KOPT-K1 (cell line): ENCODE measurements at regions not wholly inside any gene's neighbourhood (a gene's known extent, or its start where the extent isn't known, plus 50 kb on each side); places are given as distances from the start of the nearest gene placed in this dataset.

Experiments used
- H3K27ac ChIP-seq: fragments of 200-600 bp; sonication (generic); 2 replicates; pipeline ENCODE4 v1.5.1; 2016; ENCODE audit warnings: antibody characterized with exemption, mild to moderate bottlenecking, low read depth, low read length; ENCODE audit not compliant: poor library complexity, severe bottlenecking
- H3K36me3 ChIP-seq: fragments of 200-600 bp; sonication (generic); 2 replicates; pipeline ENCODE4 v1.5.1; 2017; ENCODE audit warnings: antibody characterized with exemption, mild to moderate bottlenecking, low read length, moderate library complexity; ENCODE audit not compliant: insufficient read depth
- H3K9me3 ChIP-seq: fragments of 200-600 bp; sonication (generic); 2 replicates; pipeline ENCODE4 v1.5.1; 2017; ENCODE audit warnings: antibody characterized with exemption, low read length, mild to moderate bottlenecking; ENCODE audit not compliant: insufficient read depth, poor library complexity, severe bottlenecking

DNA sequence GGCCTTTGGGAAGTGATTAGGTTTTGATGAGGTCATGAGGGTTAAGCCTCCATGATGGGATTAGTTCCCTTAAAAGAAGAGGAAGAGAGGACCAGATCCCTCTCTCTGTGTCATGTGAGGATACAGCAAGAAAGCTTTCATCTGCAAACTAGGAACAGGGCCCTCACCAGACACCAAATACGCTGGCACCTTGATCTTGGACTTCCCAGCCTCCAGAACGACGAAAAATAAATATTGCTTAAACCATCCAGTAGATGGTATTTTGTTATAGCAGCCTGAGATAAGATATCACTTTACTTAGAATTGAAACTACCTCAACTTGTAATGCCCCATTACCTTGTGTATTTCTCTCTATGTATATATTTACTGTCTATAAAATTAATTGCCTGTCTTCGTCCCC, 65.4 kb upstream of the NNAT start:
- Histone ChIP-seq H3K9me3 (peaks cover 55% of the 10 kb centered on the region), H3K36me3 (no peaks in the 10 kb centered on the region), H3K27ac (no peak overlapping the region)

DNA sequence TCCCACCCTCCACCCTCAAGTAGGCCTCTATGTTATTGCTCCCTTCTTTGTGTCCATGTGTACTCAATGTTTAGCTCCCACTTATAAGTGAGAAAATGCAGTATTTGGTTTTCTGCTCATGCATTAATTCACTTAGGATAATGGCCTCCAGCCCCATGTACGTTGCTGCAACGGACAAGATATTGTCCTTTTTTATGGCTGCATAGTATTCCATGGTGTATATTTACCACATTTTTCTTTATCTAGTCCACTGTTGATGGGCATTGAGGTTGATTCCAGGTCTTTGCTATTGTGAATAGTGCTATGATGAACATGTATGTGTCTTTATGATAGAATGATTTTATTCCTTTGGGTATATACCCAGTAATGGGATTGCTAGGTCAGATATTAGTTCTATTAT, 64.1 kb upstream of the NNAT start:
- no peak overlapping the region for H3K27ac ChIP-seq
- peaks cover 55% of the 10 kb centered on the region for H3K9me3 ChIP-seq

DNA sequence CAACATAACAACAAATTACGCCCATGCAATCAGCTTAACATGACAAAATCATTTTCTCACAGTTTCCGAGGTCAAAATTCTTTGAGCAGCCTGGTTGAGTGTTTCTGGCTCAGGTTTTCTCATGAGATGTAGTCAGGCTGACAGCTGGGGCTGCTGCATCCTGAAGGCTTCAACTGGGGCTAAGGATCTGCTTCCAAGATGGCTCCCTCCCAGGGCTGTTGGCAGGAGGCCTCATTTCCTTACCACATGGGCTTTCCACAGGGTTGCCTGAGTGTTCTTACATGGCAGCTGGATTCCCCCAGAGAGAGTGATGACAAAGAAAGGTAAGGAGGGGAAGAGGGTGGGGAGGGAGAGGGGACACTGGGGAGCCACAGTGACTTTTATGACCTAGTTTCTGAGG, 63.1 kb upstream of the NNAT start:
- H3K36me3 ChIP-seq: no peaks in the 10 kb centered on the region
- H3K27ac ChIP-seq: no peak overlapping the region
- H3K9me3 ChIP-seq: peaks cover 55% of the 10 kb centered on the region

More for the DNA sequence above, 64.1 kb upstream of the NNAT start:
- H3K36me3 ChIP-seq: no peaks in the 10 kb centered on the region

DNA sequence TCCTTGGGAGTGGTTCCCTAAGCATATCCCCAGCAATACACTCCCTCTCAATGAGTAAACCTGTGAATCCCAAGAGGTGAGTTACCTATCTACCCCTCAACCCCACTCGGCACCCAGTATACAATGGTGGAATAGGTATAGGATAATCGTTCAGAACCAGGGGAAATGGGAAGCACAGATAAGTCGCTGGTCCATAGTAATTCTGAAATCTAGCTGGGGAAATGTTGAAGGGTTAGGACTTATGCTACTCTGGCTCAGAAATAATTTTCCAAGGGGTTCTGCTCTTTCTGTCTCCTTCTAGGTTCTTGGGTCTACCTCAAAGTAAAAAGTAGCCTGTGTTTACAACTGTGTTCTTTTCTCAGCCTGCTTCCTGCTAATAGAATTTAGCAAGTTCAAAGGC, 62.3 kb upstream of the NNAT start:
- H3K36me3 ChIP-seq: no peaks in the 10 kb centered on the region
- H3K9me3 ChIP-seq: peaks cover 55% of the 10 kb centered on the region
- no peak overlapping the region for H3K27ac ChIP-seq

DNA sequence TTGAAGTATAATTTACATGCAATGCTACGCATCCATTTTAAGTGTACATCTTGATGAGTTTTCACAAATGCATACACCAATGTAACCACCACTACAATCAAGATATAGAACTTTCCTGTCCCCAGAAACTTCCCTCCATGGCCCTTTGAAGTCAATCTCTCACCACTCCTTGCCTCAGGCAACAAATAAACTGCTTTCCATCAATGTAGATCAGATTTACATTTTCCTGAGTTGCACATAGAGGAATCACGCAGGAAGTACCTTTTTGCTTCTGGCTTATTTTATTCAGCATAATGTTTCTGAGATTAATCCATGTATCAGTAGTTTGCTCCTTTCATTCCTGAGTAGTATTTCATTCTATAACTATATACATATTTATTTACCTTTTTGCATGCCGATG, 59.6 kb upstream of the NNAT start:
- peaks cover 31% of the 10 kb centered on the region for H3K9me3 ChIP-seq
- no peak overlapping the region for H3K27ac ChIP-seq

DNA sequence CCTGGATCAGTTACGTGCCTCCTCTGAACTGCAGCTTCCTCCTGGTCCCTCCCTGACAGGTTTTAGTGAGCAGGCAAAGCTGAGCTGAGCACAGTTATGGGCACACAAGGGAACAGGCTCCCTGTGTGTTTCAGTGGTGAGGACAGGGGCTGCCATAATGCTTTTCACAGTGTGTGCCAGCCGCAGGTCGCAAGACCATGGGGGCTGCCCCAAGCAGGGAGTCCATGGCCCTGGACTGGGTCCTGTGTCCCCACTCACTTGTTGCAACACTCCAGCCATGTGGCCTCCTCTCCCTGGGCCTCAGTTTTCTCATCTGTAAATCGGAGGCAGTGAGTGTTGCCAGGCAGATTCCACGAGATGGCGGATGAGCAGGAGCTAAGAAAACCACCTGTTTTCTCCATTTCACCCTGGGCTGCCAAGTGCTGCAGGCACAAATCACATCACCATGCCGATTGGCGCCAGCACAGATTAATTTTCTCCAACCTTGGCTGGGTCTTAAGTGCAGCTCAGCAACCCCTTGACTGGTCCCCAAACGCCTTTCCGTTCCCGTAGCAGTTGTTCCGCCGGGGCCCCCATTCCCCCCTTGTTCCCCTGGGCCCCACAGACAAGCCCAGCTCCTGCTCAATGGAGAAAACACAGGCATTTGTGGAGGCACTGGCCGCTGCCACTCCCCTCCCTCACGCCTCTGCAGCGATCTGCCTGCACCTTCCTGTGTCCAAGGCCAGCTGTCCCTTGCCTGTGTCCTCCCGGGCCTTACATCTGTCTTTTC, 57.1 kb upstream of the NNAT start:
- H3K36me3 ChIP-seq: no peaks in the 10 kb centered on the region
- peaks cover 6% of the 10 kb centered on the region for H3K9me3 ChIP-seq
- H3K27ac ChIP-seq: no peak overlapping the region

More for the DNA sequence above, 59.6 kb upstream of the NNAT start:
- no peaks in the 10 kb centered on the region for H3K36me3 ChIP-seq

DNA sequence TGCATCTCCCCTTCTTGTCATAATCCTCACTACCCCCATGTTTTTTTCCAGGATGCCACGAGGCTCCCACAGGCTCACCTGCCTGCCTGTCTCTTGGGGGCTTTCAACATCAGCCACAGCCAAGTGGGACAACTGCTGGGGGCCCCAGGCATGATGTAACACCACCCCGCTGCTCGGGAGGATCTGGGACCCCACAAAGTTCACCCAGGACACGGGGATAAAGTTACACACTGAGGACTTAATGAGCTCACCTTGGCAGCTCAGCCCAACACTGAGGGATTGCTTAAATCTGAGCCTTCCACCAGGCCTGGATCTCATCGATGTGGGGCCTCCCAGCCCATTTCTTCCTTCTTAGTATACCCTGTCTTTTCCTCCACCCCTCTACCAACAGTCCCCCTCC, 56.4 kb upstream of the NNAT start:
- no peak overlapping the region for H3K27ac ChIP-seq
- H3K36me3 ChIP-seq: no peaks in the 10 kb centered on the region
- H3K9me3 ChIP-seq: no peaks in the 10 kb centered on the region
